HEK293 (cell line): ENCODE measurements at regions not wholly inside any gene's neighbourhood (a gene's known extent, or its start where the extent isn't known, plus 50 kb on each side); places are given as distances from the start of the nearest gene placed in this dataset.
A peak's percentile ranks its signal among the peaks of the same experiment; 100 is the strongest.
"Not testable (repeated sequence)": the region's sequence is repeated elsewhere in the genome, so short reads cannot be mapped to it uniquely, and the experiment has no call there.

Source experiments
- CTCF ChIA-PET: fragments of 350-600 bp; formaldehyde crosslinking; extraction: SDS; loops from one replicate; lab custom pipeline; 2021; ENCODE audit warnings: antibody characterized with exemption; lab: Yijun Ruan, JAX
- POLR2A ChIA-PET: fragments of 300-600 bp; formaldehyde crosslinking; extraction: SDS; loops from one replicate; lab custom pipeline; 2020; ENCODE audit warnings: antibody characterized with exemption, inconsistent platforms; lab: Yijun Ruan, JAX
- H3K27ac ChIP-seq: fragments of 200-500 bp; sonication (Bioruptor generic); 2 replicates; pipeline ENCODE4 v1.5.1; 2014; ENCODE audit warnings: low read depth, low read length, control low read depth, inconsistent platforms; ENCODE audit errors: extremely low read depth
- H3K36me3 ChIP-seq, 2 experiments: fragments of 200-500 bp in 1 of 2; sonication (Bioruptor generic) in 1 of 2; 1 replicate in 1 of 2; 2 replicates in 1 of 2; pipeline ENCODE4 v1.5.1; 2014 to 2017; ENCODE audit warnings: inconsistent platforms in 2 of 2, low read length in 2 of 2; ENCODE audit not compliant: control insufficient read depth in 2 of 2, insufficient read depth in 1 of 2
- H3K4me1 ChIP-seq: fragments of 200-500 bp; sonication (Bioruptor generic); 2 replicates; pipeline ENCODE4 v1.5.1; 2014; ENCODE audit warnings: mild to moderate bottlenecking, low read length, inconsistent platforms; ENCODE audit not compliant: control insufficient read depth, insufficient read depth
- H3K4me3 ChIP-seq: 2 replicates; pipeline ENCODE4 v1.5.1; 2011; ENCODE audit warnings: low read depth, mild to moderate bottlenecking, control low read depth, low read length, moderate library complexity
- H3K9me3 ChIP-seq: fragments of 200-500 bp; sonication (Bioruptor generic); 2 replicates; pipeline ENCODE4 v1.5.1; 2014; ENCODE audit warnings: low read depth, low read length, inconsistent platforms; ENCODE audit not compliant: control insufficient read depth, insufficient read depth
- FEZF1 ChIP-seq: fragments of 450-650 bp; formaldehyde crosslinking; IDR thresholded peaks from 2 replicates; pipeline ENCODE4 v1.5.1; 2016; ENCODE audit warnings: missing biosample characterization, missing genetic modification characterization
- GFI1B ChIP-seq: fragments of 450-650 bp; formaldehyde crosslinking; IDR thresholded peaks from 2 replicates; pipeline ENCODE4 v1.5.1; 2016; ENCODE audit warnings: missing biosample characterization, missing genetic modification characterization
- GLI2 ChIP-seq: fragments of 450-650 bp; formaldehyde crosslinking; IDR thresholded peaks from 2 replicates; pipeline ENCODE4; 2017; ENCODE audit warnings: missing biosample characterization, missing genetic modification characterization, low read depth, borderline replicate concordance
- HOXA7 ChIP-seq: sonication (generic); formaldehyde crosslinking; IDR thresholded peaks from 2 replicates; pipeline ENCODE4 v1.8.1; 2022; ENCODE audit warnings: missing genetic modification reagents, borderline replicate concordance
- KLF8 ChIP-seq: fragments of 450-650 bp; formaldehyde crosslinking; IDR thresholded peaks from 2 replicates; pipeline ENCODE4 v1.5.1; 2016; ENCODE audit warnings: missing biosample characterization, missing genetic modification characterization
- SALL2 ChIP-seq: fragments of 450-650 bp; formaldehyde crosslinking; IDR thresholded peaks from 2 replicates; pipeline ENCODE4 v1.5.0; 2017; ENCODE audit warnings: missing biosample characterization, mild to moderate bottlenecking, missing genetic modification characterization, borderline replicate concordance
- SCRT1 ChIP-seq: fragments of 450-650 bp; formaldehyde crosslinking; IDR thresholded peaks from 2 replicates; pipeline ENCODE4 v1.5.1; 2016; ENCODE audit warnings: missing biosample characterization, missing genetic modification characterization, borderline replicate concordance
- SETDB1 ChIP-seq: IDR thresholded peaks from one replicate; pipeline ENCODE4 v1.6.1; 2017; ENCODE audit warnings: mild to moderate bottlenecking, low read length, moderate library complexity, mixed read lengths; ENCODE audit not compliant: insufficient read length
- SP2 ChIP-seq: fragments of 450-650 bp; formaldehyde crosslinking; IDR thresholded peaks from 2 replicates; pipeline ENCODE4 v1.5.1; 2016; ENCODE audit warnings: missing biosample characterization, missing genetic modification characterization
- YY2 ChIP-seq: fragments of 450-650 bp; formaldehyde crosslinking; IDR thresholded peaks from 2 replicates; pipeline ENCODE4 v1.5.1; 2016; ENCODE audit warnings: missing biosample characterization, missing genetic modification characterization
- ZBTB11 ChIP-seq: fragments of 450-650 bp; formaldehyde crosslinking; conservative IDR thresholded peaks from 2 replicates; pipeline ENCODE4 v1.5.1; 2016; ENCODE audit warnings: low read depth, missing biosample characterization, missing genetic modification characterization
- ZFHX2 ChIP-seq: fragments of 450-650 bp; formaldehyde crosslinking; conservative IDR thresholded peaks from 2 replicates; pipeline ENCODE4 v1.5.1; 2016; ENCODE audit warnings: missing biosample characterization, missing genetic modification characterization
- ZNF146 ChIP-seq: fragments of 450-650 bp; formaldehyde crosslinking; IDR thresholded peaks from 2 replicates; pipeline ENCODE4 v1.5.1; 2016; ENCODE audit warnings: missing biosample characterization, missing genetic modification characterization
- ZNF23 ChIP-seq: fragments of 450-650 bp; formaldehyde crosslinking; IDR thresholded peaks from 2 replicates; pipeline ENCODE4 v1.5.1; 2016; ENCODE audit warnings: missing biosample characterization, missing genetic modification characterization, borderline replicate concordance
- ZNF423 ChIP-seq: fragments of 450-650 bp; formaldehyde crosslinking; IDR thresholded peaks from 2 replicates; pipeline ENCODE4 v1.5.1; 2016; ENCODE audit warnings: missing biosample characterization, missing genetic modification characterization
- ZNF558 ChIP-seq: fragments of 450-650 bp; formaldehyde crosslinking; IDR thresholded peaks from 2 replicates; pipeline ENCODE4 v1.5.1; 2016; ENCODE audit warnings: missing biosample characterization, missing genetic modification characterization
- ZNF645 ChIP-seq: fragments of 450-650 bp; formaldehyde crosslinking; IDR thresholded peaks from 2 replicates; pipeline ENCODE4; 2016; ENCODE audit warnings: missing biosample characterization, missing genetic modification characterization
- TF ChIP-seq, protein P1 (sequence below): fragments of 450-650 bp; formaldehyde crosslinking; IDR thresholded peaks from 2 replicates; pipeline ENCODE4 v1.5.1; 2017; ENCODE audit warnings: missing biosample characterization, missing genetic modification characterization
- TF ChIP-seq, protein P2 (sequence below): fragments of 450-650 bp; formaldehyde crosslinking; IDR thresholded peaks from 2 replicates; pipeline ENCODE4 v1.5.1; 2016; ENCODE audit warnings: missing biosample characterization, missing genetic modification characterization, borderline replicate concordance
- TF ChIP-seq, protein P3 (sequence below): fragments of 450-650 bp; formaldehyde crosslinking; IDR thresholded peaks from 2 replicates; pipeline ENCODE4 v1.5.1; 2017; ENCODE audit warnings: missing biosample characterization, missing genetic modification characterization

GRCh38 chr10:9347933-9348332, 1293.4 kb downstream of the GATA3 start:
- H3K27ac ChIP-seq, POLR2A ChIA-PET, H3K36me3 ChIP-seq, H3K9me3 ChIP-seq: not testable (repeated sequence)
- CTCF ChIA-PET, result interaction anchor here (0.7 kb wide), 1 partner anchor 1687 kb away, joined by 3 read pairs; no protein-coding TSS in a partner anchor
- peak; percentile 90 for TF ChIP-seq ZNF558
- TF ChIP-seq, all 188 proteins: peak for 1; not testable (repeated sequence) for 187
- not testable (repeated sequence) for H3K4me1 ChIP-seq, H3K4me3 ChIP-seq

DNA sequence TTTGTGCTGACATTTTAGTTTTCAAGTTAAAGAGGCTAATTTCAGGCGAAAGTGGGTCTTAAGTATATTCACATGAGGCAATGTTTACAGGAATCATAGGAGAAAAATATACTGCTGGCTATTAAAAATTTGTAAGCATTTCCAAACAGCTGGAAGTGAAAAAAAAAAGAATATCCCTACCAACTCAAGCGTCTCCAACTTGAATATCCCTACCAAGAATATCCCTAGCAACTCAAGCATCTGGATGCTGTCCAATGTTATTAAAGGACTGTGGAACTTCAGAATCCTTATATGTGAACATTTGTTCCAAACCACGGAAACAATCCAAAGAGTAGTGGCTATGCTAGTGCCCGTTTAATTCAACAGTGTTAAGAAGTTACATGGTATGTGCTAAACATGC, 1303.0 kb downstream of the GATA3 start:
- TF ChIP-seq SP2 (tag by site-specific recombination), result no peak
- TF ChIP-seq FEZF1 (tag by site-specific recombination), result no peak
- TF ChIP-seq SCRT1 (tag by site-specific recombination), result no peak
- no peak for TF ChIP-seq ZFHX2 (tag by site-specific recombination)
- no peak for TF ChIP-seq ZNF645 (tag by site-specific recombination)
- TF ChIP-seq, protein P1, sequence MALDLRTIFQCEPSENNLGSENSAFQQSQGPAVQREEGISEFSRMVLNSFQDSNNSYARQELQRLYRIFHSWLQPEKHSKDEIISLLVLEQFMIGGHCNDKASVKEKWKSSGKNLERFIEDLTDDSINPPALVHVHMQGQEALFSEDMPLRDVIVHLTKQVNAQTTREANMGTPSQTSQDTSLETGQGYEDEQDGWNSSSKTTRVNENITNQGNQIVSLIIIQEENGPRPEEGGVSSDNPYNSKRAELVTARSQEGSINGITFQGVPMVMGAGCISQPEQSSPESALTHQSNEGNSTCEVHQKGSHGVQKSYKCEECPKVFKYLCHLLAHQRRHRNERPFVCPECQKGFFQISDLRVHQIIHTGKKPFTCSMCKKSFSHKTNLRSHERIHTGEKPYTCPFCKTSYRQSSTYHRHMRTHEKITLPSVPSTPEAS, result no peak
- no peak for TF ChIP-seq KLF8 (tag by site-specific recombination)
- TF ChIP-seq, protein P2, sequence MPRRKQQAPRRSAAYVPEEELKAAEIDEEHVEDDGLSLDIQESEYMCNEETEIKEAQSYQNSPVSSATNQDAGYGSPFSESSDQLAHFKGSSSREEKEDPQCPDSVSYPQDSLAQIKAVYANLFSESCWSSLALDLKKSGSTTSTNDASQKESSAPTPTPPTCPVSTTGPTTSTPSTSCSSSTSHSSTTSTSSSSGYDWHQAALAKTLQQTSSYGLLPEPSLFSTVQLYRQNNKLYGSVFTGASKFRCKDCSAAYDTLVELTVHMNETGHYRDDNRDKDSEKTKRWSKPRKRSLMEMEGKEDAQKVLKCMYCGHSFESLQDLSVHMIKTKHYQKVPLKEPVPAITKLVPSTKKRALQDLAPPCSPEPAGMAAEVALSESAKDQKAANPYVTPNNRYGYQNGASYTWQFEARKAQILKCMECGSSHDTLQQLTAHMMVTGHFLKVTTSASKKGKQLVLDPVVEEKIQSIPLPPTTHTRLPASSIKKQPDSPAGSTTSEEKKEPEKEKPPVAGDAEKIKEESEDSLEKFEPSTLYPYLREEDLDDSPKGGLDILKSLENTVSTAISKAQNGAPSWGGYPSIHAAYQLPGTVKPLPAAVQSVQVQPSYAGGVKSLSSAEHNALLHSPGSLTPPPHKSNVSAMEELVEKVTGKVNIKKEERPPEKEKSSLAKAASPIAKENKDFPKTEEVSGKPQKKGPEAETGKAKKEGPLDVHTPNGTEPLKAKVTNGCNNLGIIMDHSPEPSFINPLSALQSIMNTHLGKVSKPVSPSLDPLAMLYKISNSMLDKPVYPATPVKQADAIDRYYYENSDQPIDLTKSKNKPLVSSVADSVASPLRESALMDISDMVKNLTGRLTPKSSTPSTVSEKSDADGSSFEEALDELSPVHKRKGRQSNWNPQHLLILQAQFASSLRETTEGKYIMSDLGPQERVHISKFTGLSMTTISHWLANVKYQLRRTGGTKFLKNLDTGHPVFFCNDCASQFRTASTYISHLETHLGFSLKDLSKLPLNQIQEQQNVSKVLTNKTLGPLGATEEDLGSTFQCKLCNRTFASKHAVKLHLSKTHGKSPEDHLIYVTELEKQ (tag by site-specific recombination), result no peak
- TF ChIP-seq HOXA7 (CRISPR knock-in tag), result no peak
- no peak for TF ChIP-seq GLI2
- TF ChIP-seq SETDB1, result no peak
- TF ChIP-seq YY2, result no peak
- no peak for TF ChIP-seq SALL2 (tag by site-specific recombination)
- TF ChIP-seq ZNF146, result no peak
- no peak for TF ChIP-seq ZNF423 (tag by site-specific recombination)
- TF ChIP-seq GFI1B (tag by site-specific recombination), result no peak
- Histone ChIP-seq H3K9me3 (no peaks in the 10 kb centered on the region), H3K4me3 (no peak overlapping the region), H3K4me1 (no peaks in the 10 kb centered on the region), H3K36me3 (no peaks in the 10 kb centered on the region), H3K27ac (no peak overlapping the region)
- POLR2A ChIA-PET, result no interaction called here
- CTCF ChIA-PET, result interaction anchor here (0.6 kb wide), 2 partner anchors 9 to 26 kb away, joined by 4 to 5 read pairs; no protein-coding TSS in a partner anchor

DNA sequence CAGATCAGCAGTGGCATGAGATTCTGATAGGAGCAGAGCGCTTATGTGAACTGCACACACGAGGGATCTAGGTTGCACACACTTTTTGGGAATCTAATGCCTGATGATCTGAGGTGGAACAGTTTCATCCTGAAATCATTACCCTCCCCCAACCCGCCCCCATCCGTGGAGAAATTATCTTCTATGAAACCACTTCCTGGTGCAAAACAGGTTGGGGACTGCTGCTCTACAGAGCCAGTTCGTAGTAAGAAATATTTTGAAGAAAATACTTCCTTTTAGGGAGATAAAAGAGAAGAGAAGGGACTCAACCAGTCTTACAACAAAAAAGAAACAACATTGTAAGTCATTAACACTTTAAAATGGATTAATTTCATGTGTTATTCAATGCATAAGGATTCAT, 1308.2 kb downstream of the GATA3 start:
- CTCF ChIA-PET, result no interaction called here
- no peak overlapping the region for H3K4me3 ChIP-seq
- no peak overlapping the region for H3K27ac ChIP-seq
- POLR2A ChIA-PET, result no interaction called here
- no peaks in the 10 kb centered on the region for H3K4me1 ChIP-seq
- no peaks in the 10 kb centered on the region for H3K9me3 ChIP-seq
- no peaks in the 10 kb centered on the region for H3K36me3 ChIP-seq
- TF ChIP-seq, protein P3, sequence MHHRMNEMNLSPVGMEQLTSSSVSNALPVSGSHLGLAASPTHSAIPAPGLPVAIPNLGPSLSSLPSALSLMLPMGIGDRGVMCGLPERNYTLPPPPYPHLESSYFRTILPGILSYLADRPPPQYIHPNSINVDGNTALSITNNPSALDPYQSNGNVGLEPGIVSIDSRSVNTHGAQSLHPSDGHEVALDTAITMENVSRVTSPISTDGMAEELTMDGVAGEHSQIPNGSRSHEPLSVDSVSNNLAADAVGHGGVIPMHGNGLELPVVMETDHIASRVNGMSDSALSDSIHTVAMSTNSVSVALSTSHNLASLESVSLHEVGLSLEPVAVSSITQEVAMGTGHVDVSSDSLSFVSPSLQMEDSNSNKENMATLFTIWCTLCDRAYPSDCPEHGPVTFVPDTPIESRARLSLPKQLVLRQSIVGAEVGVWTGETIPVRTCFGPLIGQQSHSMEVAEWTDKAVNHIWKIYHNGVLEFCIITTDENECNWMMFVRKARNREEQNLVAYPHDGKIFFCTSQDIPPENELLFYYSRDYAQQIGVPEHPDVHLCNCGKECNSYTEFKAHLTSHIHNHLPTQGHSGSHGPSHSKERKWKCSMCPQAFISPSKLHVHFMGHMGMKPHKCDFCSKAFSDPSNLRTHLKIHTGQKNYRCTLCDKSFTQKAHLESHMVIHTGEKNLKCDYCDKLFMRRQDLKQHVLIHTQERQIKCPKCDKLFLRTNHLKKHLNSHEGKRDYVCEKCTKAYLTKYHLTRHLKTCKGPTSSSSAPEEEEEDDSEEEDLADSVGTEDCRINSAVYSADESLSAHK (tag by site-specific recombination), result no peak
- TF ChIP-seq ZBTB11 (tag by site-specific recombination), result no peak
- no peak for TF ChIP-seq ZNF23 (tag by site-specific recombination)
